Frontal cortex (tissue), 3 donors: ENCODE measurements at regions not wholly inside any gene's neighbourhood (a gene's known extent, or its start where the extent isn't known, plus 50 kb on each side); places are given as distances from the start of the nearest gene placed in this dataset.
"Not testable (repeated sequence)": the region's sequence is repeated elsewhere in the genome, so short reads cannot be mapped to it uniquely, and the experiment has no call there.

ENCODE experiments used
- DNase-seq, 2 donors: peaks; one replicate each; pipeline ENCODE4 v3.0.0; 2012; ENCODE audit warnings: low spot score in 2 of 2
- FAIRE-seq: peaks from 2 replicates; lab custom pipeline; 2012; peaks lifted over from hg19 to GRCh38; lab: Jason Lieb, UNC
- donor health status: control.
- donor health status: control.
- donor health status: control.

DNA sequence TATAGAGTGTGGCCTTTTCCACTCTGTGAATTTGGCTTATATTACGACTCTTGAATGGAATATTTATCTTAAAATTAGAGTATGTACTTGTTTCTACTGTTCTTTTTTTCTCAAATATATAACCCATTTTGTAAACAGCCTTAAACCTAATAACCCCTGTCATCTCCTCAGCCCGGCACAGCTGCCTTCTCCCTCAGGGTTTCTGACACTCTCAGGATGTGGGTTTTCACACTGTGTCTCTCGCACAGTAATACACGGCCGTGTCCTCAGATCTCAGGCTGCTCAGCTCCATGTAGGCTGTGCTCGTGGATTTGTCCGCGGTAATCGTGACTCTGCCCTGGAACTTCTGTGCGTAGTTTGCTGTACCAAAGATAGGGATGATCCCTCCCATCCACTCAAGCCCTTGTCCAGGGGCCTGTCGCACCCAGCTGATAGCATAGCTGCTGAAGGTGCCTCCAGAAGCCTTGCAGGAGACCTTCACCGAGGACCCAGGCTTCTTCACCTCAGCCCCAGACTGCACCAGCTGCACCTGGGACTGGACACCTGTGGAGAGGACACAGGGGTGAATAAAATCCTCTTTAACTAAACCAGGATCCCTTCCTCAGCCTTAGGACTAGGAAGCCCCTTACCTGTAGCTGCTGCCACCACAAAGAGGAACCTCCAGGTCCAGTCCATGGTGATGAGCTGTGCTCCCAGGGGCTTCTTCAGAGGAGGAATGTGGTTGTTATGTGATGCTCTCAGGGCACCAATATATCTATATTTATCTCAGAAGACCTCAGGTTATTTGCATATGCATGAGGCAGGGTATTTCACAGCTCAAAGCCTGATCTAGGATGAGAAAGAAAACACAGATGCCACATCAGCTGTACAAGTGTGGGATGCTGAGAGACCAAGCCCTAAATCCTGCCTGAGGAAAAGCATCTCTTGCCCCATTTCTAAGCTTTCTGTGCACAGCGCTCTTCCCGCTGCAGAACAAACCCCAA is 1188.4 kb downstream of the TMEM121 start:
- DNase-seq, FAIRE-seq: not testable (repeated sequence)

DNA sequence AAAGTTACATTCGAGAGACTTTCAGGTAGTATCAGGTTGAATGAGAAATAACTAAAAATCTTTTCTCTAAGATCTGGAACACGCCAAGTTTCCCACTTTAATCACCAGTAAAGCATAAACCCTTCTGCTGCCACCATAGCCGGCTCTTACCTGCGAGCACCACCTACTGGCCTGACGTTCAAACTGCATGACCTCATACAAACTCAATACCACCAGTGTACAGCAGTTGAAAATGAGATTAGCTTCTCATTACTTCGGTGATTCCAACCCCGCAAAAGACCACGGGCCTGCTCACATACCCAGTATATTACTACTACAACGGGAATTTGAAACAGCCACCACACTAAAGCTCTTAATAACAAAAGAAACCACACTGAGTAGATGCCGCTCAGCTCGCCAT is 1191.2 kb downstream of the TMEM121 start:
- FAIRE-seq = not testable (repeated sequence)

DNA sequence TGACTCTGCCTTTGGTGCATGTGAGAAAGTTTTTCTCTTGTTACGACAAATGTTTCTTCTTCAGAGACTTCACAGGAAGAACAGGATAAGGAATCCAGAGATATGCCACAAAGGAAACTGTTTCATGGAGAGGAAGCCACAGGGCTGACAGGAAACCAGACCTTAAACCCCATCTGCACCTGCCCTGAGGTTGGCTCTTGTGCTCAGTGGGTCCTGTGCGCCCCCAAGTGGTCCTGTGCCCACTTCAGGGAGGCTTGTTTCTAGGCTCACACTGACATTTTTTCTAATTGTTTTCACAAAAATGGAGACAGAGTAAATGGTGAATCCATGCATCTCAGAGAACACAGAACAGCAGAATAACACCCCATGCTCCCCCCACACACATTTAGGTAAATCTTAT is 1193.5 kb downstream of the TMEM121 start:
- not testable (repeated sequence) for DNase-seq, FAIRE-seq

More for the DNA sequence above, 1191.2 kb downstream of the TMEM121 start:
- not testable (repeated sequence) for DNase-seq

DNA sequence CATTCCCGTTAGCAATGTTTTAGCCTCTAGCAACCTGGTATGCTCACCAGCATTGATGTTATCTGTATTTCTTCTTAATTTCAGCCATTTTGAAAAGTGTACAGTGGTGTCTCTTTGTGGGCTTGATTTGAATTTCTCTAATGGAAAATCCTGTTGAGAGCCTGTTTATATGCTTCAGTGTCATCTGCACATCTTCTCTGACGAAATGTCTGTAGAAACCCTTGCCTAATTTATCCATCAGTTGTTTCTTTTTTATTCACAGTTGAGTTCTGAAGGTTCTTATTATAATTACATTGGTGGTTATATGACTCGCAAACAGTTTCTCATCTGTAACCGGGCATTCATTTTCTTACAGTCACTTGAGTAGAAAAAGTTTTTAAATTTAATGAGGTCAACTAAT is 1195.5 kb downstream of the TMEM121 start:
- not testable (repeated sequence) for FAIRE-seq, DNase-seq

DNA sequence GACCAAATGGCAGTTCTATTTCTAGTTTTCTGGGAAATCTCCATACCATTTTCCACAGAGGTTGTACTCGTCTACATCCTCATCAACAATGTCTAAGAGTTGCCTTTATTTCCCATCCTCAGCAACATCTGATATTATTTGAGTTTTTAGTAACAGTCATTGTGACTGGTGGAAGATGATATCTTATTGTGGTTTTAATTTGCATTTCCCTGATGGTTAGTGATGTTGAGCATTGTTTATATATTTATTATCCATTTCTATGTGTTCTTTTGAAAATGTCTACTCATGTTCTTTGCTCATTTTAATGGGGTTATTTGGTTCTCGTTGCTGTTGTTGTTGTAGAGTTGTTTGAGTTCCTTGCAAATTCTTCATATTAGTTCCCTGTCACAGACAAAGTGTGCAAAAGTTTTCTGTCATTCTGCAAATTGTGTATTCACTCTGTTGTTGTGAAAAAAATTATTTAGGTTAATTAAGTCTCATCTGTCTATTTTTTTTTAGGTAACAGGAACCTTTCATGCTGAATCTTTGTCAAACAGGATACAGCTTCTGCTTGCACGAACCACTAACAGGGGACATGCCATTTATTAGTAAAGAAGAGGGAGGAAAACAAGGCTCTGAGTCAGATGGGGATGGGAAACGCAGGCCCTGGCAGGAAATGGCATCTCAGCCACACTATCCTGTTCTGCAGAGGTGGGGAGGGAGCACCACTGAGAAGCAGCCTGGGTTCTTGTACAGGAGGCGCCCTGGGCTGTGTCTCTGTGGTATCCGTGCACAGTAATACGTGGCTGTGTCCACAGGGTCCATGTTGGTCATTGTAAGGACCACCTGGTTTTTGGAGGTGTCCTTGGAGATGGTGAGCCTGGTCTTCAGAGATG is 1196.7 kb downstream of the TMEM121 start:
- not testable (repeated sequence) for FAIRE-seq

DNA sequence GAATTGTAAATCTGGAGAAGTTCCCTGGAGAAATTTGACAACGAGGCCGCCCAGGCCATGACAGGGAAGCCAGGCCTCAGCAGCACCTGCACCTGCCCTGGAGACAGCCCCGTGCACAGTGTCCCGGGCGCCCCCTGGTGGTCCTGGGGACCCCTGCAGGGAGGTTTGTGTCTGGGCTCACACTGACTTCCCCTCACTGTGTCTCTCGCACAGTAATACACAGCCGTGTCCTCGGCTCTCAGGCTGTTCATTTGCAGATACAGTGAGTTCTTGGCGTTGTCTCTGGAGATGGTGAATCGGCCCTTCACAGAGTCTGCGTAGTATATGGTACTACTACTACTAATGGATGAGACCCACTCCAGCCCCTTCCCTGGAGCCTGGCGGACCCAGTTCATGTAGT is 1201.6 kb downstream of the TMEM121 start:
- FAIRE-seq = not testable (repeated sequence)

More for the DNA sequence above, 1196.7 kb downstream of the TMEM121 start:
- DNase-seq = not testable (repeated sequence)

DNA sequence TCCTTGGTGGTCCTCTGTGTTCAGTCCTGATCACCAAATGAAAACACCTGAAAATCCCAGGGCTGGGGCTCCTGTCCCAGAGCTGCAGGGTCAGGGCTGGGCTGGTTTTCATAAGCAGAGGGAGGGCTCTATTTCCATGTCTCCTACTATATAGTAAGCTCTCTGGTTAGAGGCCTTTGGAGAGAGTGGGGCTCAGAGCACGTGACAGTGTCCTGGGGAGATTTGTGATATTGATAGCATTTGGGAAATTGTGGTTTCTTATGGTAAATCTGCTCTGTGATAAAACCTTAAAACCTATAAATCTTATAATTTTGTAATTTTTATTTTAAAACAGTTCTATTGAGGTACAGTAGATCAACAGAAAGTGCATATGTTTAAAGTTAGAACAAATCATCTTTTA is 1202.2 kb downstream of the TMEM121 start:
- FAIRE-seq = no peak
- DNase-seq = no peak

More for the DNA sequence above, 1201.6 kb downstream of the TMEM121 start:
- not testable (repeated sequence) for DNase-seq

DNA sequence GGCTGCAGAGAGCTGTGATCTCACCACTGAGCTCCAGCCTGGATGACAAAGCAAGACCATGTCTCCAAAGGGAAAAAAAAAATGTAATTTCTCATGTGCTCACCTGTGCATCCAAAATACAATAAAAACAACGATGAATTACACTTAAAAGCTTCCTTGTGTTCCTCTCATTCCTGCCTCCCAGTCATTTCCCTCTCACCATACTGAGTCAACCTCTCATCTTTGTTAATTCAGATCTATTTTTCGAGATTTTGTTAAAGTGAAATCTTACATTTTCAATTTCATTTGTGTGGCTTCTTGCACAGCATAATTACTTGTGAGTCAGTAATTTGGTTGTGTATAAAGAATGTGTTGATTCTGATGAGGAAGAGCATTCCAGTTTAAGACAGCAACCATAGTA is 1203.2 kb downstream of the TMEM121 start:
- DNase-seq (no peak), FAIRE-seq (no peak)

DNA sequence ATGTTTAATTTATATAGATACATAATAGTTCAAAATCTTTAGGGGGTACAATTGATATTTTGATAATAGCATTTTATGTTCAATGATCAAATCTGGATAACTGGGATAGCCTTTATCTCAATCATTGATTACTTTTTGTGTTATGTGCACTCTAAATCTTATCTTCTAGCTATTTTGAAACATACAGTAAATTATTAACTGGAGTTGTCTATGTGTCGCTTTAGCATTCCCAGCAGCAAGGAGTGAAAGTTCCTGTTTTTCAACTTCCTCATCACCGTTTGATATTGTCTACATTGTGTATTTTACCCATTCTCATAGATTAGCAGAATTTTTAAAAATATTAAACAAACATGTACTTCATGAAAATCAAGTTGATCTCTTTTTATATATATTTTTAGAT is 1207.4 kb downstream of the TMEM121 start:
- no peak for DNase-seq

DNA sequence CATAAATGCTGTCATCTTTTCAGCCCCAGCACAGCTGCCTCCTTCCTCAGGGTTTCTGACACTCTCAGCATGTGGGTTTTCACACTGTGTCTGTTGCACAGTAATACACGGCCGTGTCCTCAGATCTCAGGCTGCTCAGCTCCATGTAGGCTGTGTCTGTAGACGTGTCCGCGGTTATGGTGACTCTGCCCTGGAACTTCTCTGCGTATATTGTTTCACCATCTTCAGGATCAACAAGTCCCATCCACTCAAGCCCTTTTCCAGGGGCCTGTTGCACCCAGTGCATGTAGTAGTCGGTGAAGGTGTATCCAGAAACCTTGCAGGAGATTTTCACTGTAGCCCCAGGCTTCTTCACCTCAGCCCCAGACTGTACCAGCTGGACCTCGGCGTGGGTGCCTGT is 1210.6 kb downstream of the TMEM121 start:
- FAIRE-seq (no peak), DNase-seq (no peak)

More for the DNA sequence above, 1207.4 kb downstream of the TMEM121 start:
- no peak for FAIRE-seq

DNA sequence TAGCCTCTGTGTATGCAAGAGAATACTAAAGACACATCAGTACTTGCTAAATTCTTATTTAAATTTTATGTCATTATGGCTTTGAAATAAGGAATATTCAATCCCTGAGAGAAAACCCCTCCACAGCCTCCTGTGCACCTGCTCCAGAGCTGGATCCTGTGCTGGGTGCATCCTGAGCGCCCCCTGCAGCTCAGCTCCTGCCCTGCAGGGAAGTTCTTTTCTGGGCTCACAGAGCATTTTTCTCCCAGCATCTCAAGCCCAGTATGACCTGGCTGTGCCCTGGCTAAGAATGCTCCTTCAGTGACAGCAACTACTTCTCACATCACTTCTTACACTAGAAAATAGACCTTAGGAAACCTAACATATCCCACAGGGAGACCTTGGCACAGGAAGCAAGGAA is 1211.7 kb downstream of the TMEM121 start:
- FAIRE-seq (no peak), DNase-seq (no peak)

DNA sequence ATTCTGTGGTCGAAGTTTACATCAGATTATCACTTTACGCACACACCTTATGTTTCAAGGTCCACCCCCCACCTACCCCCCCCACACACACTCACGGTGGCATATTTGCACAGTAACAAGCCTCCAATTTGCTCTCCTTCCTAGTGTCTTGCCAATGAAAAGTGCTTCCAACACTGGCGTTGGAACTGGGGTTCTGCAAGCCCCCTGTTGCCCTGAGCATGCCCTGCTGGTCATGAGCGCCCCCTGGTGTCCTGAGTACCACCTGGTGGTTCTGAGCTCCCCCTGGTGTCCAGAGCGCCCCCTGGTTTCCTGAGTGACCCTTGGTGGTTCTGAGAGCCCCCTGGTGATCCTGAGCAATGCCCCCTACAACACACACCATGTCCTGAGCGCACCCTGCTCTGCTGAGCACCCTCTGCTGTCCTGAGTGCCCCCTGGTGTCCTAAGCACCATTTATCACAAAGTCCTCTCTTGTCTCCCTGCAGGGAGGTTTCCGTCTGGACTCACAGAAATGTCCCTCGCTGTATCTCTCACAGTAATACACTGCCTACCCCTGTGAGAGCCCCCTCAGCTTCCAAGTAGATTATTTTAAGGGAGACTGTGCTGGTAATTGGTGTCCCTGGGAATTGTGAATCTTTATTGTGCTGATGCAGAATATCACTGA is 1212.3 kb downstream of the TMEM121 start:
- not testable (repeated sequence) for FAIRE-seq, DNase-seq

DNA sequence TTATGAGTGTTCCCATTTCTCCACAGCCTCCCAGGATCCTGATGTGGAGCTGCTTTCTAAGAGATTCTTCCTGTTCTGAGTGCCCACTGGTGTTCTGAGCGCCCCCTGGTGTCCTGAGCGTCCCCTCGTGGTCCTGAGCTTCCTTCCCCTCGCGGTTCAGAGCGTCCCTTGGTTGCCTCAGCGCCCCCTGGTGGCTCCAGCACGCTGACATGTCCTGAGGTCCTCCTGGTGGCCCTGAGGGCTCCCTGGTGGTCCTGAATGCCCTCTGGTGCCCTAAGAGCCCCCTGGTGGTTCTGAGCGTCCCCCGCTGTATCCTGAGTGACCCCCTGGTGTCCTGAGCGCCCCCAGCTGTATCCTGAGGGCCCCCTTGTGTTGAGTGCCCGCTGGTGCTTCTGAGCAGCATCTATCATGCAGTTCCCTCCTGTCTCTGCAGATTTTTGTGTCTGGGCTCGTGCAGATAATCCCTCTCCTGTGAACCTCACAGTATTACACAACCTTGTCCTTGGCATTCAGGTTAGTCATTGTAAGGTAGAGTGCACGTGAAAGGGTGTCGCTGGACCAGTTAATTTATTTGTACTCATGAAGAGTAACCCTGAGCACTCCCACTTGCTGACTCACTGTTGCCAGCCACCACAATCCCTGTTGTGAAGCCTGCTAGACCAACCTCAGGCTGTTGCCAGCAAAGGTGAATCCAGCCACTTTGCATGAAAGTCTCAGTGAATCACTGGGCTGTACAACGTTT is 1214.9 kb downstream of the TMEM121 start:
- FAIRE-seq = not testable (repeated sequence)

DNA sequence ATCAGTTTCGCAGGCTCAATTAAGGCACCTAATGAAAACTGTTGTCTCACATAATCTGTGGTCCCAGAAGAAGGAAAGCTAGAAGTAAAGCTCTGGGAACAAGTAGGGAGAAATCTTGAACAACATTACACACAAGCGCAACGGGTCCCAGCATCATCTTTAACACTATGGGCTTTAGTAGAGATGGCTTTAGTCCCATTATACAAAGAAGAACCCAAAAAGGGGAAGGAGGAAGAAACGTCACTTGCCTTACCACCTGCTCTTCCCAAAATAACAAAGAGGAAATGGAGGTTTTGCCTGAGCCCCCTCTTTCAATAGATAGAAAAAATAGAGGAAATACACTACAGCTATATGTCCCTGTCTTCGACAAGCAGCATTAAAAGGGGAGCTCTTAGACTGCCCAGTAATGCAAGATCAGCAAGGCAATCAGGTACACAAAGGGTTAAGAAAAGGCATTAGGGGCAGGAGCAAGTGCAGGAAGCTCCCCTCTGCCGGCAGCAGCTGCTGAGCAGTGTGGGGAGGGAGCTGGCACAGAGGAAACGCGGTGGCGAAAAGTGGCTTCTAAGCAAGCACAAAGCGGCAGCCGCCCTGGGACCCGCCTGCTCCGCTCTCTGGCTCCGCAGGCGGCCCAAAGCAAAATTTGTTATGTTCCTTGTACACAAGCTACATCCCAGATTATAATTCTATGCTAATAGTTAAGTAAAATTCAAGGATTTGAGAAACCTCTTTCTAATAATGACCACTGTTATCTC is 1218.8 kb downstream of the TMEM121 start:
- not testable (repeated sequence) for DNase-seq, FAIRE-seq

More for the DNA sequence above, 1214.9 kb downstream of the TMEM121 start:
- DNase-seq = not testable (repeated sequence)

DNA sequence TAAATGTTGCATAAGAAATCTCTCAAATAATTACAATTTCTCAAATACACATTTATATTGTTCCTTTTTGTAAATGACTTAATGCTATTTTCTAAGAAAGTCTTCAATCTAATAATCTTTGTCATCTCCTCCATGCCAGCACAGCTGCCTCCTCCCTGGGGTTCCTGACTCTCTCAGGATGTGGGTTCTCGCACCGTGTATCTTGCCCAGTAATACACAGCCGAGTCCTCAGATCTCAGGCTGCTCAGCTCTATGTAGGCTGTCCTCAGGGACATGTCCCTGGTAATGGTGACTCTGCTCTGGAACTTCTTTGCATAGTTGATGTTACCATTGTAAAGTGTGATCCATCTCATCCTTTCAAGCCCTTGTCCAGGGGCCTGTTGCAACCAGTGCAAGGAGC is 1223.7 kb downstream of the TMEM121 start:
- FAIRE-seq, DNase-seq: not testable (repeated sequence)

DNA sequence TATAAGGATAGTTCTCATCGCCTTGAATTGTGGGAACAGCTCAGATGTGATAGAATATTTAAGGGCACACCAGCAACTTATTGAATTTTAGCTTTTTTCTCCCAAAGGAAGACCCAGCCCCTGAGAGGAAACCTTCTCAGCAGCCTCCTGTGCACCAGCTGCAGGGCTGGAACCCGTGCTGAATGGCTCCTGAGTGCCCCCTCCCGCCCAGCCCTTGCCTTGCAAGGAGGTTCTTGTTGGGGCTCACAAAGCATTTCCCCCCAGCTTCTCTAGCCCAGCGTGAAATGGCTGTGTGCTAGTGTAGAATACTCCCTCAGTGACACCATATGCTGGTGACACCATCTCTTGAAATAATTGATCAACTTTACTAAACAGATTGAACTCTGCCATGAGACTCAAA is 1227.4 kb downstream of the TMEM121 start:
- FAIRE-seq = not testable (repeated sequence)

DNA sequence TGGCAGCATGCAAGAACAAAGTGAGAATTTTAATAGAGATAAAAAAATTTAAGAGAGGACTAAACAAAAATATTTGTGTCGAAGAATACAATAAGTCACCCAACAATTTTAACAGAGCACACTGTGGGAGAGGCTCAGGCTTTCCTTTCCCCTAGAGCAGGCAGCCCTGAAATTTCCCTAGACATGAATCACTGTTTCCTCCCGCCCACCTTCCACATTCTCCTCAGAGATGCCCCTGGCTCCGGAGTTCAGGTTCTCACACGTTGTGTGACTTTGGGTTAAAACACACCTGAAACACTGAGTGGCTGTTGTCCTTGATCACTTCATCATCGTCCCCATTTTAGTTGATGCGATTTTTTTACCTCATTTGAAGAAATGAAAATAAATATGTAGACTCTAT is 1231.1 kb downstream of the TMEM121 start:
- not testable (repeated sequence) for FAIRE-seq, DNase-seq

More for the DNA sequence above, 1227.4 kb downstream of the TMEM121 start:
- not testable (repeated sequence) for DNase-seq
